Limb (tissue), 2 donors: ENCODE measurements at regions not wholly inside any gene's neighbourhood (a gene's known extent, or its start where the extent isn't known, plus 50 kb on each side); places are given as distances from the start of the nearest gene placed in this dataset.
"Not testable (repeated sequence)": the region's sequence is repeated elsewhere in the genome, so short reads cannot be mapped to it uniquely, and the experiment has no call there.

ENCODE experiments used
- DNase-seq, 2 donors: peaks; one replicate each; pipeline ENCODE4 v3.0.0-alpha.2; 2016; ENCODE audit errors: extremely low spot score in 2 of 2

GRCh38 chr7:53387515-53387914 is 352.1 kb downstream of the POM121L12 start:
- no peak for DNase-seq

- no peak for DNase-seq
These were observed 362.5 kb downstream of the POM121L12 start for GRCh38 chr7:53397911-53398310.

GRCh38 chr7:53398566-53398965 is 363.1 kb downstream of the POM121L12 start:
- no peak for DNase-seq

- no peak for DNase-seq
These were observed 377.6 kb downstream of the POM121L12 start for GRCh38 chr7:53413021-53413420.

- no peak for DNase-seq
These were observed 380.4 kb downstream of the POM121L12 start for GRCh38 chr7:53415816-53416215.

GRCh38 chr7:53418834-53419482 is 383.5 kb downstream of the POM121L12 start:
- DNase-seq, result no peak

- no peak for DNase-seq
These were observed 385.1 kb downstream of the POM121L12 start for GRCh38 chr7:53420550-53420949.

- no peak for DNase-seq
These were observed 386.9 kb downstream of the POM121L12 start for GRCh38 chr7:53422291-53422690.

GRCh38 chr7:53426145-53426750 is 390.8 kb downstream of the POM121L12 start:
- no peak for DNase-seq

- no peak for DNase-seq
These were observed 392.6 kb downstream of the POM121L12 start for GRCh38 chr7:53428045-53428444.

- DNase-seq, result no peak
These were observed 396.5 kb downstream of the POM121L12 start for GRCh38 chr7:53431901-53432300.

- DNase-seq, result no peak
These were observed 401.9 kb downstream of the POM121L12 start for GRCh38 chr7:53437336-53437735.

- DNase-seq, result no peak
These were observed 410.7 kb downstream of the POM121L12 start for GRCh38 chr7:53446170-53446569.

- no peak for DNase-seq
These were observed 423.2 kb downstream of the POM121L12 start for GRCh38 chr7:53458636-53459035.

- DNase-seq, result no peak
These were observed 430.9 kb downstream of the POM121L12 start for GRCh38 chr7:53466371-53466770.

- DNase-seq, result no peak
These were observed 435.0 kb downstream of the POM121L12 start for GRCh38 chr7:53470336-53470970.

GRCh38 chr7:53473371-53473770 is 437.9 kb downstream of the POM121L12 start:
- no peak for DNase-seq

GRCh38 chr7:53475776-53476175 is 440.3 kb downstream of the POM121L12 start:
- no peak for DNase-seq

GRCh38 chr7:53476566-53476965 is 441.1 kb downstream of the POM121L12 start:
- no peak for DNase-seq

- no peak for DNase-seq
These were observed 449.9 kb downstream of the POM121L12 start for GRCh38 chr7:53485354-53485753.

- peak in 1 of 2 donors; percentile 44 for DNase-seq
These were observed 455.6 kb downstream of the POM121L12 start for GRCh38 chr7:53491051-53491450.

- DNase-seq, result not testable (repeated sequence)
These were observed 459.7 kb downstream of the POM121L12 start for GRCh38 chr7:53495181-53495580.

GRCh38 chr7:53500076-53500475 is 464.6 kb downstream of the POM121L12 start:
- DNase-seq, result no peak
